ENCODE measurements at regions not wholly inside any gene's neighbourhood (a gene's known extent, or its start where the extent isn't known, plus 50 kb on each side); places are given as distances from the start of the nearest gene placed in this dataset.

GRCh38 chr16:11428623-11428953 lies 83.3 kb downstream of the RMI2 start:
- ATAC-seq, result no peak
- Mint-ChIP-seq H3K4me1 (no peaks in the 10 kb centered on the region), H3K4me3 (no peak overlapping the region), H3K9me3 (peaks cover 0 to 11% of the 10 kb centered on the region in 2 donors), H3K27ac (no peak overlapping the region), H3K27me3 (no peaks in the 10 kb centered on the region)
- DNase-seq, result no peak

- no peak overlapping the region for H3K27ac Mint-ChIP-seq
- DNase-seq (no peak), ATAC-seq (no peak)
- no peaks in the 10 kb centered on the region for H3K4me1 Mint-ChIP-seq
- H3K4me3 Mint-ChIP-seq, result no peak overlapping the region
- no peaks in the 10 kb centered on the region for H3K27me3 Mint-ChIP-seq
- H3K9me3 Mint-ChIP-seq, result peaks cover 0 to 11% of the 10 kb centered on the region in 2 donors
Measured at GRCh38 chr16:11429123-11429522, 83.9 kb downstream of the RMI2 start.

- no peaks in the 10 kb centered on the region for H3K27me3 Mint-ChIP-seq
- H3K27ac Mint-ChIP-seq, result no peak overlapping the region
- no peak for DNase-seq
- ATAC-seq, result no peak
- H3K4me1 Mint-ChIP-seq, result no peaks in the 10 kb centered on the region
- no peak overlapping the region for H3K4me3 Mint-ChIP-seq
- peaks cover 0 to 11% of the 10 kb centered on the region in 2 donors for H3K9me3 Mint-ChIP-seq
Measured at GRCh38 chr16:11429823-11430222, 84.6 kb downstream of the RMI2 start.

GRCh38 chr16:11430601-11431317 lies 85.5 kb downstream of the RMI2 start:
- H3K4me1 Mint-ChIP-seq, result no peaks in the 10 kb centered on the region
- DNase-seq, result no peak

GRCh38 chr16:11431915-11432465 lies 86.7 kb downstream of the RMI2 start:
- Mint-ChIP-seq H3K4me1 (no peaks in the 10 kb centered on the region), H3K27me3 (no peaks in the 10 kb centered on the region), H3K4me3 (no peak overlapping the region), H3K9me3 (peaks cover 0 to 11% of the 10 kb centered on the region in 2 donors), H3K27ac (no peak overlapping the region)
- DNase-seq, result no peak
- no peak for ATAC-seq

More at GRCh38 chr16:11430601-11431317, 85.5 kb downstream of the RMI2 start:
- ATAC-seq, result no peak
- H3K27me3 Mint-ChIP-seq, result no peaks in the 10 kb centered on the region
- no peak overlapping the region for H3K27ac Mint-ChIP-seq
- H3K4me3 Mint-ChIP-seq, result no peak overlapping the region
- H3K9me3 Mint-ChIP-seq, result peaks cover 0 to 11% of the 10 kb centered on the region in 2 donors

- DNase-seq (no peak), ATAC-seq (no peak)
- Mint-ChIP-seq H3K4me1 (no peaks in the 10 kb centered on the region), H3K9me3 (peaks cover 0 to 11% of the 10 kb centered on the region in 2 donors), H3K27me3 (no peaks in the 10 kb centered on the region), H3K4me3 (no peak overlapping the region), H3K27ac (no peak overlapping the region)
Measured at GRCh38 chr16:11432856-11433395, 87.7 kb downstream of the RMI2 start.

GRCh38 chr16:11435576-11435975 lies 90.3 kb downstream of the RMI2 start:
- H3K4me3 Mint-ChIP-seq, result no peak overlapping the region
- H3K9me3 Mint-ChIP-seq, result peaks cover 4 to 26% of the 10 kb centered on the region in 2 donors
- DNase-seq (no peak), ATAC-seq (no peak)
- no peaks in the 10 kb centered on the region for H3K4me1 Mint-ChIP-seq
- no peak overlapping the region for H3K27ac Mint-ChIP-seq
- no peaks in the 10 kb centered on the region for H3K27me3 Mint-ChIP-seq

GRCh38 chr16:11437069-11437468 lies 91.8 kb downstream of the RMI2 start:
- Mint-ChIP-seq H3K9me3 (peaks cover 9 to 34% of the 10 kb centered on the region in 2 donors), H3K4me3 (no peak overlapping the region), H3K4me1 (no peaks in the 10 kb centered on the region), H3K27ac (no peak overlapping the region), H3K27me3 (no peaks in the 10 kb centered on the region)
- ATAC-seq, result no peak
- DNase-seq, result no peak

- Mint-ChIP-seq H3K4me1 (no peaks in the 10 kb centered on the region), H3K27me3 (no peaks in the 10 kb centered on the region), H3K27ac (no peak overlapping the region), H3K9me3 (peaks cover 9 to 29% of the 10 kb centered on the region in 2 donors), H3K4me3 (no peak overlapping the region)
- ATAC-seq (no peak), DNase-seq (no peak)
Measured at GRCh38 chr16:11439790-11440656, 94.8 kb downstream of the RMI2 start.

- no peaks in the 10 kb centered on the region for H3K27me3 Mint-ChIP-seq
- no peaks in the 10 kb centered on the region for H3K4me1 Mint-ChIP-seq
- no peak for ATAC-seq
- peaks cover 9 to 29% of the 10 kb centered on the region in 2 donors for H3K9me3 Mint-ChIP-seq
- no peak overlapping the region for H3K27ac Mint-ChIP-seq
- no peak for DNase-seq
- H3K4me3 Mint-ChIP-seq, result no peak overlapping the region
Measured at GRCh38 chr16:11440657-11441012, 95.4 kb downstream of the RMI2 start.

- H3K4me3 Mint-ChIP-seq, result no peak overlapping the region
- H3K9me3 Mint-ChIP-seq, result peaks cover 6 to 14% of the 10 kb centered on the region in 2 donors
- no peak overlapping the region for H3K27ac Mint-ChIP-seq
- ATAC-seq (no peak), DNase-seq (no peak)
- H3K4me1 Mint-ChIP-seq, result no peaks in the 10 kb centered on the region
- H3K27me3 Mint-ChIP-seq, result no peaks in the 10 kb centered on the region
Measured at GRCh38 chr16:11445486-11445885, 100.2 kb downstream of the RMI2 start.

- no peak for DNase-seq
- Mint-ChIP-seq H3K27me3 (no peaks in the 10 kb centered on the region), H3K4me3 (no peak overlapping the region), H3K4me1 (no peaks in the 10 kb centered on the region), H3K27ac (no peak overlapping the region), H3K9me3 (peaks cover 0 to 2% of the 10 kb centered on the region in 2 donors)
- no peak for ATAC-seq
Measured at GRCh38 chr16:11446566-11447119, 101.4 kb downstream of the RMI2 start.

- H3K4me3 Mint-ChIP-seq, result no peak overlapping the region
- no peaks in the 10 kb centered on the region for H3K9me3 Mint-ChIP-seq
- ATAC-seq (no peak), DNase-seq (no peak)
- no peak overlapping the region for H3K27ac Mint-ChIP-seq
- H3K4me1 Mint-ChIP-seq, result no peaks in the 10 kb centered on the region
- no peaks in the 10 kb centered on the region for H3K27me3 Mint-ChIP-seq
Measured at GRCh38 chr16:11447272-11447671, 102.0 kb downstream of the RMI2 start.

- H3K27ac Mint-ChIP-seq, result no peak overlapping the region
- no peak for DNase-seq
Measured at GRCh38 chr16:11447836-11448235, 102.6 kb downstream of the RMI2 start.

GRCh38 chr16:11448796-11449416 lies 103.6 kb downstream of the RMI2 start:
- Mint-ChIP-seq H3K4me3 (no peak overlapping the region), H3K9me3 (no peaks in the 10 kb centered on the region), H3K27ac (no peak overlapping the region), H3K4me1 (no peaks in the 10 kb centered on the region), H3K27me3 (no peaks in the 10 kb centered on the region)
- DNase-seq, result no peak
- no peak for ATAC-seq

More at GRCh38 chr16:11447836-11448235, 102.6 kb downstream of the RMI2 start:
- no peak overlapping the region for H3K4me3 Mint-ChIP-seq
- no peak for ATAC-seq
- no peaks in the 10 kb centered on the region for H3K9me3 Mint-ChIP-seq
- no peaks in the 10 kb centered on the region for H3K4me1 Mint-ChIP-seq
- no peaks in the 10 kb centered on the region for H3K27me3 Mint-ChIP-seq
